SK-N-MC (cell line): ENCODE measurements at regions not wholly inside any gene's neighbourhood (a gene's known extent, or its start where the extent isn't known, plus 50 kb on each side); places are given as distances from the start of the nearest gene placed in this dataset.
"Not testable (repeated sequence)": the region's sequence is repeated elsewhere in the genome, so short reads cannot be mapped to it uniquely, and the experiment has no call there.

Experiments used
- DNase-seq: peaks from one replicate; pipeline ENCODE4 v3.0.0-alpha.2; 2011; ENCODE audit warnings: low read depth, low spot score
- H3K27ac ChIP-seq: fragments of 200-600 bp; sonication (generic); 2 replicates; pipeline ENCODE4 v1.5.1; 2016; ENCODE audit warnings: mixed run types
- H3K36me3 ChIP-seq: fragments of 200-600 bp; sonication (generic); 2 replicates; pipeline ENCODE4 v1.6.1; 2017; ENCODE audit warnings: antibody characterized with exemption, low read length, mixed read lengths; ENCODE audit not compliant: insufficient read depth
- H3K4me3 ChIP-seq: fragments of 200-600 bp; sonication (generic); 2 replicates; pipeline ENCODE4 v1.5.1; 2016
- H3K9ac ChIP-seq: fragments of 200-600 bp; sonication (generic); 2 replicates; pipeline ENCODE4 v1.8.0; 2017; ENCODE audit warnings: mixed run types, mixed read lengths; ENCODE audit not compliant: insufficient read length
- H3K9me3 ChIP-seq: fragments of 200-600 bp; sonication (generic); 2 replicates; pipeline ENCODE4 v1.6.1; 2017; ENCODE audit warnings: low read depth, mild to moderate bottlenecking, antibody characterized with exemption, low read length, moderate library complexity, mixed read lengths
- EZH2 ChIP-seq: fragments of 200-600 bp; sonication (generic); IDR thresholded peaks from one replicate; pipeline ENCODE4 v1.6.1; 2017; ENCODE audit warnings: antibody characterized with exemption
- FOXP2 ChIP-seq: optimal IDR thresholded peaks from 2 replicates; pipeline ENCODE3; 2011; ENCODE audit warnings: mild to moderate bottlenecking, moderate library complexity; ENCODE audit not compliant: insufficient read depth; ENCODE audit errors: extremely low read length, control extremely low read depth
- POLR2AphosphoS5 ChIP-seq: IDR thresholded peaks from 2 replicates; pipeline ENCODE4 v1.6.1; 2012; ENCODE audit warnings: mild to moderate bottlenecking, low read depth, low read length, borderline replicate concordance

- TF ChIP-seq POLR2AphosphoS5 (no peak), FOXP2 (no peak), EZH2 (no peak)
- Histone ChIP-seq H3K36me3 (no peaks in the 10 kb centered on the region), H3K9me3 (no peaks in the 10 kb centered on the region), H3K9ac (no peak overlapping the region), H3K4me3 (no peak overlapping the region), H3K27ac (no peak overlapping the region)
- DNase-seq: no peak
These were observed 112.5 kb downstream of the EFEMP1 start for GRCh38 chr2:55811048-55811447.

- Histone ChIP-seq H3K9me3 (no peaks in the 10 kb centered on the region), H3K27ac (no peak overlapping the region), H3K9ac (no peak overlapping the region), H3K4me3 (no peak overlapping the region), H3K36me3 (no peaks in the 10 kb centered on the region)
- no peak for TF ChIP-seq FOXP2
- TF ChIP-seq EZH2: no peak
- TF ChIP-seq POLR2AphosphoS5: no peak
- DNase-seq: no peak
These were observed 113.0 kb downstream of the EFEMP1 start for GRCh38 chr2:55810622-55811020.

GRCh38 chr2:55809875-55810621 lies 113.5 kb downstream of the EFEMP1 start:
- no peak overlapping the region for H3K4me3 ChIP-seq
- TF ChIP-seq EZH2 (no peak), POLR2AphosphoS5 (no peak), FOXP2 (no peak)
- H3K9ac ChIP-seq: no peak overlapping the region
- no peak for DNase-seq
- no peaks in the 10 kb centered on the region for H3K36me3 ChIP-seq
- no peak overlapping the region for H3K27ac ChIP-seq
- no peaks in the 10 kb centered on the region for H3K9me3 ChIP-seq

- no peak overlapping the region for H3K9ac ChIP-seq
- TF ChIP-seq POLR2AphosphoS5: no peak
- no peak for TF ChIP-seq EZH2
- H3K9me3 ChIP-seq: no peaks in the 10 kb centered on the region
- H3K4me3 ChIP-seq: no peak overlapping the region
- H3K36me3 ChIP-seq: no peaks in the 10 kb centered on the region
- no peak overlapping the region for H3K27ac ChIP-seq
- no peak for DNase-seq
These were observed 114.3 kb upstream of the PNPT1 start for GRCh38 chr2:55807900-55808299.

GRCh38 chr2:55805686-55806085 lies 112.0 kb upstream of the PNPT1 start:
- H3K9me3 ChIP-seq: no peaks in the 10 kb centered on the region
- H3K4me3 ChIP-seq: no peak overlapping the region
- DNase-seq: no peak
- no peak overlapping the region for H3K9ac ChIP-seq
- H3K36me3 ChIP-seq: no peaks in the 10 kb centered on the region
- no peak for TF ChIP-seq FOXP2
- TF ChIP-seq EZH2: no peak
- no peak for TF ChIP-seq POLR2AphosphoS5
- H3K27ac ChIP-seq: no peak overlapping the region

- no peak for TF ChIP-seq FOXP2
- no peak for TF ChIP-seq POLR2AphosphoS5
- TF ChIP-seq EZH2: no peak
- H3K36me3 ChIP-seq: no peaks in the 10 kb centered on the region
- peak overlapping the region; percentile 20; the same call in 1 of the 2 replicates for H3K4me3 ChIP-seq
- no peaks in the 10 kb centered on the region for H3K9me3 ChIP-seq
- no peak for DNase-seq
- no peak overlapping the region for H3K9ac ChIP-seq
- no peak overlapping the region for H3K27ac ChIP-seq
These were observed 110.9 kb upstream of the PNPT1 start for GRCh38 chr2:55804535-55804934.

- TF ChIP-seq POLR2AphosphoS5: no peak
- no peak for TF ChIP-seq FOXP2
- TF ChIP-seq EZH2: no peak
- Histone ChIP-seq H3K9ac (no peak overlapping the region), H3K36me3 (no peaks in the 10 kb centered on the region), H3K9me3 (no peaks in the 10 kb centered on the region), H3K27ac (no peak overlapping the region), H3K4me3 (no peak overlapping the region)
- no peak for DNase-seq
These were observed 108.4 kb upstream of the PNPT1 start for GRCh38 chr2:55802067-55802466.

- no peak for DNase-seq
- Histone ChIP-seq H3K9ac (no peak overlapping the region), H3K27ac (no peak overlapping the region), H3K36me3 (no peaks in the 10 kb centered on the region), H3K4me3 (no peak overlapping the region), H3K9me3 (no peaks in the 10 kb centered on the region)
- TF ChIP-seq POLR2AphosphoS5 (no peak), FOXP2 (no peak), EZH2 (no peak)
These were observed 107.8 kb upstream of the PNPT1 start for GRCh38 chr2:55801436-55801835.

GRCh38 chr2:55799624-55800023 lies 106.0 kb upstream of the PNPT1 start:
- H3K9ac ChIP-seq, H3K27ac ChIP-seq, H3K9me3 ChIP-seq, H3K4me3 ChIP-seq, DNase-seq, H3K36me3 ChIP-seq: not testable (repeated sequence)
